ENCODE measurements at regions not wholly inside any gene's neighbourhood (a gene's known extent, or its start where the extent isn't known, plus 50 kb on each side); places are given as distances from the start of the nearest gene placed in this dataset.
A peak's percentile ranks its signal among the peaks of the same experiment; 100 is the strongest.

DNA sequence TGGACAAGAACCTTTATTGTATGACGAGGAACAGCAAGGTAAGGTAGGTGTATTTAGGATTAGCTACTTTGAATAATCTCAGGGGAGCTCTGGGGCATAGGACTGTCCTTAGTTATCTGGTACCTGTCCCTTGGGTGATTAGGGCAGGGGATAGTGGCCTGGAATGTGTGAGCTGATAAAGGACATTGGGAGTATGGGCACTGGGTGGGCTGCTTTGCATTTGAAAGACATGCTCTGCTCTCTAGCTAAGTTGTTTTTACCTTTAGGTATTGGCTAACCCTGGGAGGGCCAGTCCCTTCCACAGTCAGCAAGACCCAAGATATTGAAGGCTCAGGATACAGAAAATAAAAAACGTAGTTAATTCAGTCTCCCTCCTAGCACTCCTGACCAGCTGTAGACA lies 282.8 kb upstream of the C9orf72 start:
- no peak for DNase-seq (ENCODE audit: insufficient read length, low spot score)
- TF ChIP-seq CTCF (IDR thresholded peaks at IDR 0.05; ENCODE audit: insufficient read depth, missing control alignments): no peak
- FAIRE-seq: no peak

- no peak for DNase-seq (ENCODE audit: insufficient read length, low spot score)
- FAIRE-seq: no peak
- TF ChIP-seq CTCF (IDR thresholded peaks at IDR 0.05; ENCODE audit: insufficient read depth, missing control alignments): no peak
These were observed 283.5 kb upstream of the C9orf72 start for GRCh38 chr9:27856748-27857147.

DNA sequence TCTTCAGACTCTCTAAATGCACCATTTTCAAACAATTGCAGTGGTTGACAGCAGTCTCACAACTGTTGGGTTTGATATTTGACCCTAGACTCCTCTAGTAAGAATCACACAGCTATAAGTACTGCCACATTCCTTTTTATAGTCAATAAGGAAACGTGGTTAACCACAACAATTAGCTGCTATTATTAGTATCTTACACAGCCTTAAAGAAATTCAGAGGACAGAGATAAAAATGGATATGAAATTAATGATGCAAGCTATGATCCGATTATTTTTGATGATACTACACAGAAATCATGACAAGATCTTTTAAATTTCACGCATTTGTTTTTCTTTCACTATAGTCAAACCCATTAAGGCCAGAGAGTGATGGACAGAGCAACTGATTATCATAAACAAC lies 288.6 kb upstream of the C9orf72 start:
- TF ChIP-seq CTCF (IDR thresholded peaks at IDR 0.05; ENCODE audit: insufficient read depth, missing control alignments): no peak
- FAIRE-seq (peak; percentile 58), DNase-seq (ENCODE audit: insufficient read length, low spot score) (no peak)

DNA sequence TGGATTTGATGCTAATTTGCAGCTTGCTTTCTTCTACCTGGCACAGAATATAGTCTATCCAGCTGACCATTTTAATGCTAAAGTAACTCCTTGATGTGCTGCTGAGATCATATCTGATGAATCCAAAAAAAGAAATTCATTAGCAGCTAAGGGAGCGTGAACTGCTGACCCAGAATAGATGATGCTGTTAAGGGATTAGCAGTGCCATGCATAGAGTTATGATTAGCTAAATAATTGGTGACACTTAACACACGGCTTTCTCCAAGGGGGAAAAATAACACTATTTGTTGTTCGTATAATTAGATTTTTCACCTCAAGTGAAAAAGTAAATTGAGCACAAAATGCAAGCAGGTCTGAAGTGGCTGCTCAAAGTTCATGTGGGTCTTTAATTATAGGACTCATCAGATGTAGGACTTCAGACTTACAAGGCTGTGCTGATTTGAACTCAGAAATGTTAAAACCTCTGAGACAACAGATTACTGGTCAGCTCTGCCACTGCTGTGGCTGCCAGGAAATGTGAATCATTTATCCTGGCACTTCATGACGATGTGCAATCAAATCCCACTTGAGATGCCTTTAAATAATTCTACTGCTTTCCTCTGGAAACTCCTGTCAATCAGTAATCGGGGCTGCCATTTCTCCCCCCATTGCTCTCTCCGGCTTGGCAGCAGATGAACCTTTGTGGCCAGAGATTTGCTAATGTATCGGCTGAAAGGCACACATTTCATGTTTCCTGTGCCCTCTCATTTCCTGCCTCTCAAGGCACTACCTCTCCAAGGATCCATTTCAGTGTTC lies 291.6 kb upstream of the C9orf72 start:
- DNase-seq (ENCODE audit: insufficient read length, low spot score) (no peak), FAIRE-seq (peak; percentile 55)
- TF ChIP-seq CTCF (IDR thresholded peaks at IDR 0.05; ENCODE audit: insufficient read depth, missing control alignments): no peak

DNA sequence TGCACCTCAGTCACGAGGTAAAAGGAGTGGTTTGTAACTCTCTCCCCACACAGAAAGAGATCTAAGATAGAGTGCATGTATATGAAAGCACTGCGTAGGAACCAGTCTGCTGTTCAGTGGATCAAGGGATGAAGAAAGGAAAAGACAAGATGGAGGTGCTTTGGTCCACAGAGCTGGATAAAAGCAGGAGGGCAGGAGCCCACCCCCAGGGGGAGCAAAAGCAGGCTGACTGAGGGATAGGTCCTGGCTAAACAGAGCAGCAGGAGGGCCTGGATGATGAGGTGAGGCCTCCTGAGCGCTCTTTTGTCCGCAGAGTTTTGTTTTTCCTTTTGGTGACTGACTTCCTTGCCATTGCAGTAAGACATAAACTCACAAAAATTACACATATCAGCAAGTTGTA lies 293.5 kb upstream of the C9orf72 start:
- no peak for FAIRE-seq
- no peak for TF ChIP-seq CTCF (IDR thresholded peaks at IDR 0.05; ENCODE audit: insufficient read depth, missing control alignments)
- no peak for DNase-seq (ENCODE audit: insufficient read length, low spot score)

GRCh38 chr9:27870404-27870803 lies 297.1 kb upstream of the C9orf72 start:
- DNase-seq (ENCODE audit: insufficient read length, low spot score) (no peak), FAIRE-seq (no peak)
- no peak for TF ChIP-seq CTCF (IDR thresholded peaks at IDR 0.05; ENCODE audit: insufficient read depth, missing control alignments)

- FAIRE-seq: peak; percentile 11
- no peak for TF ChIP-seq CTCF (IDR thresholded peaks at IDR 0.05; ENCODE audit: insufficient read depth, missing control alignments)
- DNase-seq (ENCODE audit: insufficient read length, low spot score): no peak
These were observed 306.9 kb upstream of the C9orf72 start for GRCh38 chr9:27880156-27880555.

All from D721Med (cell line).